Stimulated activated CD4-positive, alpha-beta T cell treated with anti-CD3 and anti-CD28 coated beads, Interleukin-1b, Interleukin-23, amount 100 ng/mL, for 24 hours (primary cell): ENCODE measurements at regions not wholly inside any gene's neighbourhood (a gene's known extent, or its start where the extent isn't known, plus 50 kb on each side); places are given as distances from the start of the nearest gene placed in this dataset.
"Not testable (repeated sequence)": the region's sequence is repeated elsewhere in the genome, so short reads cannot be mapped to it uniquely, and the experiment has no call there.

Experiments
- DNase-seq, 4 experiments: peaks; one replicate each; pipeline ENCODE4 v3.0.0-alpha.2; 2020; ENCODE audit warnings: low read depth in 4 of 4, low spot score in 1 of 4

DNA sequence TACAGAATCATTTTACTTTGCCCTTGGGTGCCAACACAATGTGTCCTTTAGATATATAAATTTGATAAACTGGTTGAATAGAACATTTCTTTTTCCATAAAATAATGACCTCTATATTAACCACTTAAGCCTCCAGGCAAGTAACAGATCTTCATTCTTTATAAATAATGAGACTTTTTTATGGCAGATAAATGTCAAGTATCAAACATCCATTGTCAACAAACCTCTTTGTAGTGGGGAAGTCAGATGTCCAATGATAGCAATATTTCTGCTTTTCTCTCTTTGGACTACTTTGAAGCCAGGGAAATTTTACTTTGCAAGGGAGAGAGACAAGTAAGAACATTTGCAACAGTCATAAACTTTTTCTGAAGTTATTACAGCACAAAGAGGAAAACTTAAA, 841.2 kb downstream of the CDH8 start:
- DNase-seq, result no peak

- no peak for DNase-seq
Observed at GRCh38 chr16:61194573-61194972, 841.7 kb downstream of the CDH8 start.

DNA sequence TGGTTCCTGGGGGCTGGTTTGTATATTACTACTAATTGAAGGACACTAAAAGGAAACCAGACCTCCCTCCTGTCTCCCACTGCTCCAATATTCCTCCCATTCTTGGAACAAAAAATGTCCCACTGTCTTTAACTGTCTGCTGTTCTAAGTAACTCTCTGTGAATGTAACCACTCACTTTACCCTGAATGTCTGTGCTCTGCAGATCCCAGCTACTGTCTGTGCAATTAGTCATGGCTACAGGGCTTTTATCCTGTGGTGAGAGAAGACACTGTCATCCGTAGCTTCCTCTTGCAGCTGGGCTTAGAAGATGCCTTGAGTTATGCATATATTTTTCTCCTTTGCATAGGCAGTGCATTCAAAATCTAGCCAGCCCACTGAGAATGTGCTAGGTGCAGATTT, 853.8 kb downstream of the CDH8 start:
- no peak for DNase-seq

DNA sequence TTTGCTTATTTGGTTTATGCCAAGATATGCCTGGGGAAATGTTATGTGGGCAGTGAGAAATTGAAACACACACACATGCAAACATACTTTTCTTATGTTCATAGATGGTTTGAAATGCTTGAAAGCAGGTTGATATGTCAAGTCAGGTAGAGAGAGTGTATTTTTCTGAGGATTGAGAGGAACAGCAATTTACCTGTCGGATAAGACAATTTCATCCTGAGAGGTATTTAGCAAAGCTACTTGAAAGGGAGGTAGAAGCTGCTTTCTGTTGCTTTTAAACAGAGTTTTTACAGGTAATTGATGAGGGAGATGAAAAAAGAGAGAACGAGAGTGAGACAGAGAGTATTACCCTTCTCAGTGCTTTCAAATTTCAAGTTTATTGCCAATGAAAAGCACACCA, 854.3 kb downstream of the CDH8 start:
- DNase-seq, result no peak

GRCh38 chr16:61179561-61179960, 856.7 kb downstream of the CDH8 start:
- no peak for DNase-seq

- no peak for DNase-seq
Observed at GRCh38 chr16:61165797-61166196, 870.4 kb downstream of the CDH8 start.

DNA sequence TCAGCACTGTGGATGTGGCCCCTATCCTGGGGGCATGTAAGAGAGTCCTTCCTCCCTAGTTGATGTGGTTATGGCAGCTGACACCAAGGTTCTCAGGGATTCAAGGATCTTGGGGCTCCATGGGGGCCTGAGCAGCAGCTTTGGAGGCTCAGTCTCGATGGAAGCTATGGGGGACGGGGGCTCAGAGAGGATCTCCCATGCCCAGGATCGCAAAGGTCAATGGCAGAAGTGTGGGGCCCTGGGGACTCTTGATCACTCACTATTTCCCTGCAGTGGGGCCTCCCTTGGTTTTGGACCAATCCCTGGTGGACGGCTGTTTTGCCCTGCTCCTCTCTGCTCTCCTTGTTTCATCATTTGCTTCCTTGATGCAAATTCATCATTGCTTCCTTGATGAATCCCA, 885.9 kb downstream of the CDH8 start:
- no peak for DNase-seq

DNA sequence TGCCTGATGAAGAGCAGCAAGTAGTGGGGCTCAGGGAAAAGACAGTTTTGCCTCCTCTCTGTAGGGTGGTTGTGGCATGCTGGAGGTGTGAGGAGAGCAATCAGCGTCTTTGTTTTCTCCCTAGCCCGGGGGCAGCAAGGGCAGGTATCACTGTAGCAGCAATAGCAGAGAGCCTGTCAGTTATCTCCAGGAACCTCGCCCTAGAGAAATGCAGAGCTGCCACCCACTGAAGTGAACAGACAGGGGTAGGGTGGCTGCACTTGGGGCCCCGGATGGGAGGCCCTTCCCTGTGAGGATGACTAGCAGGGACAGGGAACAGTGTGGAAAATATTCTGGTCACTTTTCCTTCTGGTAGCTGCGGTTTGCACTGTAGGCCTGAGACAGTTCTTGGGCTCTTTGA, 886.5 kb downstream of the CDH8 start:
- DNase-seq, result no peak

- DNase-seq, result no peak
Observed at GRCh38 chr16:61148930-61149329, 887.3 kb downstream of the CDH8 start.

GRCh38 chr16:61146429-61146828, 889.8 kb downstream of the CDH8 start:
- DNase-seq, result no peak

DNA sequence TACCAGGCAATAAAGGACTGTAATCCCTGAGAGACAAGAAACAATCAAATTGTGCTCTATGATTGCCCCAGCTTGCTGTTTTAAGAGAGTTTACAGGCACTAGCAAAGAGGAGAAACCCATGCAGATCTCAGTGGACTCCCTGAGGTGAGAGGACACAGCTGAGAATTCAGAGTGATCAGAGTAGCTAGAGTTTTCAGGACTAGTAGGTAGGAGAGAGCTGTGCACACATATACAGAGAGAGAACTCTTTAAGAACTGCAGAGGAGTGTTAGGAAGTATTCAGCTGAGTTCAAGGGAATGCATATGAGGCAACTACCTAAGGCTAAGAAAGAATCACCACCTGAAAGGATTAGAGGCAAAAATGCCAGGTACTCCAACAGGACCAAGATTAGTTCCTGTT, 904.8 kb downstream of the CDH8 start:
- no peak for DNase-seq

DNA sequence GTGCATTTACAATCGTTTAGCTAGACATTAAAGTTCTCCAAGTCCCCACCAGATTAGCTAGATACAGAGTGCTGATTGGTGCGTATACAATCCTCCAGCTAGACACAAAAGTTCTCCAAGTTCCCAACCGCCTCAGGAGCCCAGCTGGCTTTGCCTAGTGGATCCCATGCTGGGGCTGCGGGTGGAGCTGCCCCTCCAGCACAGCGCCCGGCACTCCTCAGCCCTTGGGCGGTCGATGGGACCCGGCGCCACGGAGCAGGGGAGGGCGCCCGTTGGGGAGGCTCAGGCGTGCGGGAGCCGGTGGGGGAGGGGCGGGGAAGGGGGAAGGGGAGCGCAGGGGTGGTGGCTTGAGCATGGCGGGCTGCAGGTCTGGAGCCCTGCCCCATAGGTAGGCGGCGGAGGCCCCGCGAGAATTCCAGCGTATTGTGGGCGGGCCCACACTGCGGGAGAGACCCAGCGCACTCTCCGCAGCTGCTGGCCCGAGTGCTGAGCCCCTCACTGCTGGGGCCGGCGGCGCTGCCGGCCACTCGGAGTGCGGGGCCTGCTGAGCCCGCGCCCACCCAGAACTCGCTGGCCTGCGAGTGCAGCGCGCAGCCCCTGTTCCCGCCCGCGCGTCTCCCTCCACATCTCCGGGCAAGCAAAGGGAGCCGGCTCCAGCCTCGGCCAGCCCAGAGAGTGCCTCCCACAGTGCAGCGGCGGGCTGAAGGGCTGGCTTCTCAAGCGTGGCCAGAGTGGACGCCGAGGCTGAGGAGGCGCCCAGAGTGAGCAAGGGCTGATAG, 907.5 kb downstream of the CDH8 start:
- no peak for DNase-seq

DNA sequence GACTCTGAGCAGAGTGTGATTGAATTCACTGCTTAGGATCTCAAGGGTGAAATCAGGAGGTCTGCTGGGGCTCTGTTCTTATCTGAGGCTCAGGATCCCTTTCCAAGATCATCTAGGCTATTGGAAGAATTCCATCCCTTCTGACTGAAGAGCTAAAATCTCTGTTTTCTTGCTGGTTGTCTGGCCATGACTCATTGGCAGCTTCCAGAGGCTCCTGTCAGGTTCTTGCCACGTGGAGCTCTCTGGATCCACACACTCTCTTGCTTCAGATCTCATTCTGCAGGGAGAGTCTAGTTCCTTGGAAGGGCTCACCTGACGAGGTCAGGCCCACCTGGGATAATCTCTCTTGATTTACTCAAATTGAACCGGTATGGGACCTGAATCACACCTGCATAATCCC, 930.7 kb downstream of the CDH8 start:
- no peak for DNase-seq

- no peak for DNase-seq
Observed at GRCh38 chr16:61098505-61098904, 937.7 kb downstream of the CDH8 start.

- not testable (repeated sequence) for DNase-seq
Observed at GRCh38 chr16:61091300-61091699, 944.9 kb downstream of the CDH8 start.

DNA sequence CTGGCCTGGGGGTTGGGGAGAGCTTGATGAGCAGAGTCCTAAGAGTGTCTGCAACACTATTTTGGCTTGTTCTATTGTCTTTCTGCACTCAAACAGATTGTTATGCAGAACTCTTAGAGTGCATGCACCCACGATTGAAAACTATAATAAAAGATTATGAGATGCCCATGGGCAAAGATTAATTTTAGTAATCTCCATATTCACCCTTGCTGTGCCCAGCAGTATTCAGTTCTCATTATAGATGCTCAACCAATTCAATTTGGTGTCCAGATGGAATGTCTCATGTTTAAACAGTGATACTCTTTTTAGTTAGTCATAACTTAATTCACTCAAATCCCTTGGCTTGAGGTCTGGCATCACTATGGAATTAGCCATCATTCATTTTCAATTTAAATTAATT, 952.5 kb downstream of the CDH8 start:
- no peak for DNase-seq

- no peak for DNase-seq
Observed at GRCh38 chr16:61074324-61074723, 961.9 kb downstream of the CDH8 start.

DNA sequence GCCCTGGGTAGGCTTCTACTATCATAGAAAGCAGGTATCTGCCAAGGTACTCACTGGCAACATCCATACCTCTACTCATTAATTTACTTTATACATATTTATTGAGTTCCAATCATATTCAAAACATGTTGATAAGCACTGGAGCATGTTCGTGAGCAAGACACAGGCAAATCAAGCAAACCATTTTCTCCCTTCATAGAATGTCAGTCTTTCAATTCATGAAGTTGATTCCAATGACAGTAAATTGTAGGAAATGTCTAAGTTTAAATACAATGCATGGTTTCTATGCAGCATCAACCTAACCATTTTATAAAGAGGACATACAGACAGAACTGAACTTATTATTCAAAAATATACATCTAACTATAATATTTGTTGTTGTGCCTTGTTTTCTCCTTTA, 978.6 kb downstream of the CDH8 start:
- DNase-seq, result no peak

DNA sequence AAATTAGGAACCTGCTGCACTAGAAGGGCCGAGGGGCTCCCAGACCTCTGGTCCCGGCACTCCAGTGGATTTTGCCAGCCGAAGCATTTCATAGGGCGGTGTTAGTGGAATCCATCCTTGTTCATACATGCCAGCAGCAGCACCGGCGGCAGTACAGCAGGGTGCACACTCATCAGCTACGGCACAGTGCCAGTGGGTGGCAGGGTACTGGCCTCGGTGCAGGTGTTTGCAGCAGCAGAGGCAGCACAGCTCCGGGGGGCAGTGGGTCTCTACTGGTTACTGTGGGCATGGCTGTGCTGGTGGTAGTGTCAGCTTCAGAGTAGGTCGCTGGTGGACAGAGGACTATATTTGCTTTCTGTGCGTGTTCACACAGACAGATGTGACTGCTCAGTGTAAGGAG, 985.7 kb downstream of the CDH8 start:
- DNase-seq, result no peak

DNA sequence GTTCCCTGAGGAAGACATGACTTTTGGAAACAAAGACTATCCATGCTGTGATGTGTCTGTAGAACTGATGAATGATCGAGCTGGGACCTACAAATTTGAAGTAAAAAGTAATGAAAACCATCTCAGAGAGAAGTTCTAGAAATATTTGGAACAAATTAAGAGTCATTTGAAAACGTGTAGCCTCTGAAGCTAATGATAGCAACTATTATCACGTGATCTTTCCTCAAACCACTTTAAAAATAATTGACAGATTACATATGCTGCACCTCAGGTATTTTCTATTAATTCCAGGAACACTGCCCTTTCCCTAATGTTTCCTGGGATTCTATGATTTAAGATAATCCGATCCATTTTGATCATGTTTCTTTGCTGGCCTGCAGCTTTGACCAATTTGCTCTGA, 990.3 kb downstream of the CDH8 start:
- no peak for DNase-seq

GRCh38 chr16:61042737-61043136, 993.5 kb downstream of the CDH8 start:
- no peak for DNase-seq

GRCh38 chr16:61030616-61031015, 1005.6 kb downstream of the CDH8 start:
- no peak for DNase-seq

DNA sequence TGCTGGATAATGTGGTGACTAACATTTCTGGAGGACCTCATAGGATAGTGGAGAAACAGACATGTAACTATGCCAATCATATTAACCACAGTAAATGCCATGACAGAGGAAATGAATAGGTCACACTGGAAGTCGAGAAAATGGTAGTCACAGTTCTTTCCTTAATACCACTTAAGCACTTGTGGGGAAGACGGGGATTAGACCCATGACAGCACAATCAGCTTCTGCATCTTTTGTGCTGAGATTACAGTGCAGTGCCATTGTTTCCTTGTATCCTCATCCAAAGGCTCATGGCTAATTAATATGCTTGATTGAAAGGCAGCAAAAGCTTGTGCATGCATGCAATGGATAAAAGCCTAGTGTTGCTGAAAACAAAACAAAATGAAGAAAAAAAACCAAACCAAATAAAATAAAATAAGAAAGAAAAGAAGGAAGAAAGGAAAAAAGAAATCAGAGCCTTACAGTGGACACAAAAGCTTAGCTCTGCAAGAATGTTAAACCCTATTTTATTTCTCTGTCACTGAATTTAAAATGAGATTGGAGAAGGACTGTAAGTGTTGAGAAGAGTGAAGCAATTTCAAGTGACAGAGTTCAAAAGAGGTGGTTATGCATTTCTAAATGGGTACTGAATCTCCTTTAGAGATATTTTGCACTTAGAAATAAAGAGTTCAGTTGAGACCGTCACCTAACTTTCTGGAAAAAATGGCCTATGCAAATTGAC, 1011.9 kb downstream of the CDH8 start:
- no peak for DNase-seq
